Gastrocnemius medialis (tissue), 4 donors: ENCODE measurements at regions not wholly inside any gene's neighbourhood (a gene's known extent, or its start where the extent isn't known, plus 50 kb on each side); places are given as distances from the start of the nearest gene placed in this dataset.

Experiments used
- CTCF ChIP-seq, 5 experiments: fragments of 450-650 bp in 3 of 5; fragments of 200-600 bp in 2 of 5; sonication (generic) in 2 of 5; IDR thresholded peaks in 4 of 5; conservative IDR thresholded peaks in 1 of 5; 1 replicate in 4 of 5; 2 replicates in 1 of 5; pipeline ENCODE4 v1.5.1; 2016 to 2019; ENCODE audit warnings: antibody characterized with exemption in 5 of 5, mild to moderate bottlenecking in 3 of 5, moderate library complexity in 3 of 5
- POLR2A ChIP-seq, 2 donors: fragments of 450-650 bp; IDR thresholded peaks; one replicate each; pipeline ENCODE4 v1.6.1; 2017; ENCODE audit warnings: antibody characterized with exemption in 2 of 2, mild to moderate bottlenecking in 2 of 2, moderate library complexity in 2 of 2

- TF ChIP-seq CTCF (IDR thresholded peaks at IDR 0.05 in 4 of 5, conservative IDR thresholded peaks at IDR 0.05 in 1 of 5) (no peak), POLR2A (IDR thresholded peaks at IDR 0.05) (no peak)
Measured at GRCh38 chr11:39145346-39145745, 2314.1 kb downstream of the LRRC4C start.
